NCI-H345 treated with DMSO at 0.1 percent for 48 hours (cell line): ENCODE measurements at regions not wholly inside any gene's neighbourhood (a gene's known extent, or its start where the extent isn't known, plus 50 kb on each side); places are given as distances from the start of the nearest gene placed in this dataset.
"Not testable (repeated sequence)": the region's sequence is repeated elsewhere in the genome, so short reads cannot be mapped to it uniquely, and the experiment has no call there.

Experiments used
- DNase-seq: peaks from one replicate; lab custom pipeline; 2025; ENCODE audit not compliant: unreplicated experiment; lab: John Stamatoyannopoulos, UW

DNA sequence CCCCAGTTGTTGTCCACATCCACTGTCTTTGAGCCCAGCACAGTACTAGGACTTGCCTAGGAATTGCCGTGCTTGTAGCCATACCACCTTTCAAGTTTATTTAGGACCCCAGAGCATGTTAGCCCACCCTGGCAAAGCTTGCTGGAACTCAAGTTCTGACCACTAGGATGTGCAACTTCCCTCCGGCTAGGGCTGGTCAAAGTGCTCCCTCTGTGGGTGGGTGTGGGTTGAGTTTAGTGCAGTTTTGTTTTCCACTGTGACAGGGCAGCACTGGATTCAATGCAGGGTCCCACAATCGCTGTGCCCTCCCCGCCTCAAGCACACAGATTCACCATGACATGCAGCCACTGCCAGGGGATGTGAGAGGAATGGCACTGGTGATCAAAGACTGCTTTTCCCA lies 96.0 kb downstream of the RASGEF1B start:
- no peak for DNase-seq

DNA sequence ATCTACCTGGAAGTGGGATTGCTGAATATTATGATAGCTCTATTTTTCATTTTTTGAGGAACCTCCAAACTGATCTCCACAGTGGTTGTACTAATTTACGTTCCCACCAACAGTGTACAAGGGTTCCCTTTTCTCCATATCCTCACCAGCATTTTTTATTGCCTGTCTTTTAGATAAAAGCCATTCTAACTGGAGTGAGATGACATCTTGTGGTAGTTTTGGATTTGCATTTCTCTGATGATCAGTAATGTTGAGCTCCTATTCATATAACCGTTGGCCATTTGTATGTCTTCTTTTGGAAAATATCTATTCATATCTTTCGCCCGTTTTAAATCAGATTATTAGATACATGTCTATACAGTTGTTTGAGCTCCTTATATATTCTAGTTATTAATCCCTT lies 101.8 kb downstream of the RASGEF1B start:
- DNase-seq: no peak

DNA sequence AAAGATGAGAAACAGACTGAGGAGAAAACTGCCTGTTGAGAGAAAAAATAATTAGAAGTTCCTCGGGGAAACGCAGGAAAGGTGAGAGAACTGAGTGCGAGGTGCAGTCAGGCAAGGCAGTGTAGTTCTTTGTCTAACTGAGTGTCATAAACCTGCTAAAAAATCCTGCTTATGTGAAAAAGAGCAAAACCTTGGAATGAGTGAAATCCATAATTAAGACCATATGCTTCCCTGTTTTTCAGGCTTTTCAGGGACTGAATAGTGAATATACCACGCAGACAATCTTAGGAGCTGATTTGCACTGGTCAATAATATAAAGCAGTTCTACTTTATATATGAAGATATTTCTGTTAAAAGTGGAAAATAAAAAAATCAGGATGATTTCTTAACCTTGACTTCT lies 104.9 kb downstream of the RASGEF1B start:
- no peak for DNase-seq

DNA sequence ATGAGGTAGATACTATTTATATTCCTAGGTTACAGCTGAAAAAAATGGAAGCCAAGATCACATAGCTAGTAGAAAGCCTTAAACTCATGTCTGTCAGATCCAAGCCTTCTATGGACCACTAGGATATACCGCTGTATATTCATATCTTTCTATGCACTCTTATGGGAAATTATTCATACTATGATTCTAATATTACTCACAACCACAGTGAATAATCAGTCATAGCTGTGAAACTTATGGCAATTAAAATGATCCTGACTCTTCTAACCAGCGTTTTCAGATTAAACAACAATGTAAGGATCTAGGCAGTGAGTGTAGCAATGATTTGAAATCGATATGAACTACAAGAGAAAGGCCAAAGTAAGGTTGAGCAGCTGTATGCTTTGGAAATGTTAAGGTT lies 111.0 kb downstream of the RASGEF1B start:
- DNase-seq: no peak

DNA sequence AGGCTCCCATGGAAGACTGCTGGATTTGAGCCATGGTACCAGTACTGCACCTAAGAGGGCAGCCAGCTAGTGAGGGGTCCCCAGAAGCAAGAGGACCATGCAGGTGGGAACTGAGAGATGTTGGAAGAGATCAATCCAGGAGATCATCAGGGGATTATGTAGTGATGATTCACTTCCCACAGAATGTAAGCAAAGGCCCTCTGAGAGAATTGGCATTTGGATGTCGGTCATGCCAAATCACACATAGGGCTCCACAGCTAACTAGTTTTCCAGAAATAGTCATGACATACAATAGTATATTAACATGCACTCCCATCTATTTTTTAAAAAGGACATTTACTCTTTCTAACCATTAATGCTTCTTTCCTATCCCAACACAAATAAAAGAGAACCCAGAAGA lies 112.5 kb downstream of the RASGEF1B start:
- DNase-seq: no peak

DNA sequence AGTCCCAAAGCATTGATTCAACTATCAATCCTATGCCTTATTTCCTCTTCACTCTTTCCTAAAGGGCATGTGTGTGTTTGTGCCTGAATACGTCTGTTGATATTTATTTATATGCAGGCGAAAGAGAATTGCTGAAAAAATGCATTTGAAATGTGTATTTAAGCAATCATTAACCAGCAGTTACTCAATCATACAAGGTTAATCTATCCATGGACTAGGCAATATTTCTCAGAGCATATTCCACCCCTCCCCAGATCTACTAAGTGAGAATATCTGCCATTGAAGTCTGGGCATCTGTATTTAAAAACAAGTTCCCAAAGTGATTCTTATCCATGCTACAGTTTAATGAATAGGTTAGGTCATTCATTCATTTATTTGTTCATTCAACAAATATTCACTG lies 113.6 kb downstream of the RASGEF1B start:
- no peak for DNase-seq

DNA sequence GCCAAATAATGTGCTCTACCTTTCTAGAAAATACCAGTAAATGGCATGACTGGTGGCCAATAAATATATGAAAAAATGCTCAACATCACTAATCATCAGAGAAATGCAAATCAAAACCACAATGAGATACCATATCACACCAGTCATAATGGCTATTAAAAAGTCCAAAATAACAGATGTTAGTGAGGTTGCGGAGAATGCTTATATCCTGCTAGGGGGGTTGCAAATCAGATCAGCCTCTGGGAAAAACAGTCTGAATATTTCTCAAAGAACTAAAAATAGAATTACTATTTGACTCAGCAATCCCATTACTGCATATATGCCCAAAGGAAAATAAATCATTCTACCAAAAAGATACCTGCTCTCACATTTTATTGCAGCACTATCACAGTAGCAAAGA lies 115.1 kb downstream of the RASGEF1B start:
- no peak for DNase-seq

DNA sequence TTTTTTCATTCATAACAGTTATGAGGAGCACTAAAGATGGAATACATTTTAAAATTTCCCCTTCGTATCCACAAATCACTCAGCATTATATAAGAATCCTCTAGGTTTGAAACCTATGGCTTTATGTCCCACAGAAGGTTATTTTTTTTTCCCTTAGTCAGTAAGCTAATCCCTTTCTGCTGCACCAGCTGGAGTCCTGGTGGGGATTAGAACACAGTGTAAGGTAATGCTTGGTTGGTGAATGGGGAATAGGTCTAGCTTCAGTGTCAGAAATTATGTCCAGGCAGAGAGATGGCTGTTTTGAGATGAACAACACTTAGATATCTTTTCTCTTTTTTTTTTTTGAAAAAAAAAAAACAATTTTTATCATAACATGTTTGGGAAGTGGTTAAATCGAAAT lies 116.6 kb downstream of the RASGEF1B start:
- no peak for DNase-seq

DNA sequence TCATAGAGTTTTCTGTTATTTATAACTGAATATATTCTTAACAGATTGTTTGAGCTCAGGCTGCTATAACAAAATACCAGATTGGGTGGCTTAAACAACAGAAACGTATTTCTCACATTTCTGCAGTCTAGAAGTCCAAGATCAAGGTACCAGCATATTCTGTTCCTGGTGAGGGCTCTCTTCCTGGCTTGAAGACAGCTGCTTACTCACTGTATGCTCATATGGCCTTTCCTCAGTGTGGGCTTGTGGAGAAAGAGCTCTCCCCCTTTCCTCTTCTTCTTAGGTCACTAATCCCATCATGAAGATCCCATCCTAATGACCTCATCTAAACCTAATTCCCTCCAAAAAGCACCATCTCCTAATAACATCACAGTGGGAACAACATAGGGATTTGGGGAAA lies 117.8 kb downstream of the RASGEF1B start:
- no peak for DNase-seq

DNA sequence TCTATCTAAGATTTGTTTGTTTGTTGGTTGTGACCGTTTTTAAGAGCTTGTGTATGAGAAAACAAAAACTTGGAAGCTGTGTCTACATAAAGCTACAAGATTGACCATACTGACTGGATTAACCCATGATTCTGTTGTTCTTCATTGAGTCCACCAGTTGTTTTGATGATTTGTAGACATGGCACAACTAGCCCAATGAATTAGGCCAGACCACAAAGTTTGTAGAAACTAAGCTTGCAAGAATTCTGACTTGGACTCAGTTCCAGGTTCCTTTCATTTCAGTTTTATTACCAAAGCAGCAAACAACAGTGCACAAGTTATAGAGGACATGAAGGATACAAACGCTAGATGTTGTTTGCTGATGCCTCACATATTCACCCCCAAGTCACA lies 119.3 kb downstream of the RASGEF1B start:
- DNase-seq: no peak

DNA sequence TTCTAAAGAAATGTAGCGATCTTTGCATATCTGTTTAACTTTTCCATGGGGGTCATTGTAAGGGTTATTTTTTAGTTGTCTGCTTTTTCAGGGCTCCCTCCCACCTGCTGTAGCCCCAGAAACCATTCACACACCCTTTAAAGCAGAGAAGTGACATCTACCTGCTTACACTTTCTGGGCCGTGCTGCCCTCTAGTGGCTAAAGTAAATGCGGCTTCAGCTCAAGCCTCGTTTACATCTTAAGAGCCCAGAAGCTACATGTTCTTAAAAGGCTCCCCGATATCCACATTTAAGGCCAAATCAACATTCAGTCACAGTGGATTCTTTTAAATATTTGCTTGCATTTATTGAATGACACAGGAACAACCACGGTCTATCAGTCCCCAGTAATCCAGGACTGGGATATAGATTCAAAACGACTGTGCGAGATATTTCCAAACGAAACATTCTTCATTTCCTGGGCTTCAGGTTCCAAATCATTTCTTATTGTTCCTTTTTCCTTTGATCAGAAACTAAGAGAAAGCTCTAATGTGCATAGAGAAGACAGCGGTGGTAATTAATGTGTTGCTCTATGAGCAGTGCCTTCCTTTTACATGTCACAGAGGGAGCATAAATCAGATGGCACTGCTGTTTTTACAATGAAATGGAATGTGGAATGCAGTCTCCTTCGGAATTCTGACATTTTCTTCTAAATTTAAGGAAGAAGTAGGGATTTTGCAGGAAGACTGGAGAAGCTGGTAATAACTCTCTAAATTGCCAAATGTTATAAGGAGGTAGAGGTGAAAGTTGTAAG lies 119.9 kb downstream of the RASGEF1B start:
- peak; percentile 21 for DNase-seq

DNA sequence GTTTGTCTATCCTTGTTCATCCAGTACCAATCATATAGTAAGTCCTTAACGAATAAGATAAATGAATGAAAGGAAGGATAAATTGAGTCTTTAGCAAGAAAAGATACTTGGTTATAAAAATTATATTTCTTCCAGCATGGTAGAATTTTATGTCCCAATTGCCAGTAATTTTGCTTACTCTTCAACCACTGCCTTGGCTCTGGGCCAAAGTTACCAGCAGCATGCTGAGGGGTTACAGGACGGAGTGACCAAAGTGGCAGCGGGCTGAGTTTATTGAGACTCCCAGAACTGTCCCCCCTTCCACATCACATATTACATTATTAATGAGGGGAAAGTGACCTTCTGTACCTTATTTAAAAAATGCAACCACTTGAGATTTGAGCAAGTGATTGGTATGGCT lies 121.7 kb downstream of the RASGEF1B start:
- no peak for DNase-seq

DNA sequence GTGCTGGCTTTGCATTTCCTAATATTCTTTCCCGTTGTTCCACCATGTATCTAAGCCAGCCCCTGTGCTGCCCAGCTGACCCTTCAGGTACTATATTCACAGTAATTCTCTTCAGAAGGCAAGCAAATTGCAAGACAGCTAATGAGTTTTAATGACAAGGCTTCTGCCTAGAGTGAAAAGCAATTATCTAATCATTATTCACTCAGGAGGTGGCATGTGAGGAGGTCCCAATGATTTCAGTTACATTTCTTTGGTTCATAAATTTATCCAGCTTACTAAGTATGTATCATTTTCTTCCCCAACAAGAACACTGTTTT lies 123.0 kb downstream of the RASGEF1B start:
- no peak for DNase-seq

DNA sequence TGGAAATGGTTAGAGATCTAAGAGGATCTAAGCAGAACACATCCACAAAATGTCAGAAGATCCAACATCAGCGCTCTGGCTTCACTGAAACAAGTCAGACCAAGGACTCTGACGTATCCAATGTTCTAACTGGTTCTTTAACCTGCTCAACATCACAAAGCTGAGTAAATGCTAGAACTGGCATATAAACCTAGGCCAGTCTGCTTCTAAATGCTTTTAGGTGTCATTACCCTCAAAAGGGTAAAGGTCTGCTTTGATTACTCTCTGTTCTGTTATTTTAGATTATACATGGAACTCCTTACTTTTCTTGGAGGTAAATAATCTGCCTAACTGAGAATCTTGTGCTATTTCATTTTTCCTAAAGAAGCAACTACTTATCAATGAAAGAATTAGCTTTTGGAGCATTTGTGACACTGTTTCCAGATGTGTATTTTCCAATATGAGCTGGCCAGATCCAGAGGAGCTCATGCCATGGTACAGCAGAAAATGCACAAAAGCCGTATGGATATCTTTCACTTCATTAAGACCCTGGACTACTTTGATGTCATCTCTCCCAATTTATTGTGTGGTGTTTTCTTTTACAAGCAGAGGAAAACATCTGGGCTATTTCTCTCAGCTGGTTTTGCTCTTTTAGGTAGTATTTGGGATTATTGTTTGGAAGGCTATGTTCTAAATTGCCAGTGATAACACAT lies 123.5 kb downstream of the RASGEF1B start:
- no peak for DNase-seq

DNA sequence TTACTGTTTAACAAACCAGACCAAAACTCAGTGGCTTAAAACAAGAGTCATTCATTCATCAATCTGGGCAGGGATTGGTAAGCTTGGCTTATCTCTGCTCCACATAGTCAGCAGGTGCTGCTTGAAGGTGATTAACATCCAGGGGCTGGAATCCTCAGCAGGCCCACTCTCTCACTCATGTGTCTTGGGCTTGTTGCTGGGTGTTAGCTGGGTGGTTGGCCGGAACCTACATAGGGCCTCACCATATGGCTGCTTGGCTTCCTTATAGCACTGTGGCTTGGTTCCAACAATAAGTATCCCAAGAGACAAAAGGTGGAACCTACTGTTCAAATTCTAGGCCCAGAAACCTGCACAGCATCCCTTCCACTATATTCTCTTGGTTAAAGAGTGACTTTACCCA lies 125.0 kb downstream of the RASGEF1B start:
- DNase-seq: no peak

DNA sequence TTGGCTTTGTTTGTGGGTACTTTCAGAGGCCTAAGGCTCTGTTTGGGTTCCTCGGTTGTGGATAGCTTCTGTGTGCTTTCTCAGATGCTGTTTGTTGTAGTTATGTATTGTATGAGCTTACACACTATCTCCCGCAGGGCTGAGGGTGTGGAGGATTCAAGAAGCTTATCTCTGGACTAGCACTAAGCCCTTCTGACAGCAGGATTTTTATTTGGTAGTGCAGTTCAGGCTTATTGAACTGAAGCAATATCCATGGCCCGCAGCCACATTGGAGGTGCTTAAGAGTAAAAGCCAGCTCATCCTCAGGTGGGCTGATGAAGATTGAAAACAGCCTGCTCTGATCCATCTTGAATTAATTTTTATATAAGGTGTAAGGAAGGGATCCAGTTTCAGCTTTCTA lies 128.2 kb downstream of the RASGEF1B start:
- DNase-seq: no peak

DNA sequence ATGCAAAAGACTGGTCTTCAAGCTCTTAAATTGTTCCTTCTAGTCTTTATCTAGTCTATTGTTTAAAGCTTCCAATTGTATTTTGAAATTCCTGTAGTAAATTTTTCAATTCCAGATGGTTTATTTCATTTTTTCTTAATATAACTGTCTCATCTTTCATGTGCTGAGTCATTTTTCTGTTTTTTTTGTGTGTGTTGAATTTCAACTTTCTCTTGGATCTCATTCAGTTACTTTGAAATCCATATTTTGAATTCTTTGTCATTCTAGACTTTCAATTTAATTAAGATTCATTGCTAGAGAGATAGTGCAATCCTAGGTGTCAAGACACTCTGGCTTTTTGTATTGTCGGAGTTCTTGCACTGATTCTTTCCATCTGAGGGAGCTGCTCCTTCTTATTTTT lies 128.0 kb upstream of the PRKG2 start:
- no peak for DNase-seq

DNA sequence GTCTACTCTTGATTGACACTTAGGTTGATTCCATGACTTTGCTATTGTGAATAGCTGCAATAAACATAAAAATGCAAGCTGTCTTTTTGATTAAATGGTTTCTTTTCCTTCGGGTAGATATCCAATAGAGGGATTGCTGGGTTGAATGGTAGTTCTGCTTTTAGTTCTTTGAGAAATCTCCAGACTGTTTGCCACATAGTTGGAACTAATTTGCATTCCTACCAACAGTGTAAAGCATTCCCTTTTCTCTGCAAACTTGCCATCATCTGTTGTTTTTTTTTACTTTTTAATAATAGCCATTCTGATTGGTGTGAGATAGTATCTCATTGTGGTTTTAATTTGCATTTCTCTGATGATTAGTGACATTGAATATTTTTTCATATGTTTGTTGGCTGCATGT lies 122.2 kb upstream of the PRKG2 start:
- DNase-seq: no peak

DNA sequence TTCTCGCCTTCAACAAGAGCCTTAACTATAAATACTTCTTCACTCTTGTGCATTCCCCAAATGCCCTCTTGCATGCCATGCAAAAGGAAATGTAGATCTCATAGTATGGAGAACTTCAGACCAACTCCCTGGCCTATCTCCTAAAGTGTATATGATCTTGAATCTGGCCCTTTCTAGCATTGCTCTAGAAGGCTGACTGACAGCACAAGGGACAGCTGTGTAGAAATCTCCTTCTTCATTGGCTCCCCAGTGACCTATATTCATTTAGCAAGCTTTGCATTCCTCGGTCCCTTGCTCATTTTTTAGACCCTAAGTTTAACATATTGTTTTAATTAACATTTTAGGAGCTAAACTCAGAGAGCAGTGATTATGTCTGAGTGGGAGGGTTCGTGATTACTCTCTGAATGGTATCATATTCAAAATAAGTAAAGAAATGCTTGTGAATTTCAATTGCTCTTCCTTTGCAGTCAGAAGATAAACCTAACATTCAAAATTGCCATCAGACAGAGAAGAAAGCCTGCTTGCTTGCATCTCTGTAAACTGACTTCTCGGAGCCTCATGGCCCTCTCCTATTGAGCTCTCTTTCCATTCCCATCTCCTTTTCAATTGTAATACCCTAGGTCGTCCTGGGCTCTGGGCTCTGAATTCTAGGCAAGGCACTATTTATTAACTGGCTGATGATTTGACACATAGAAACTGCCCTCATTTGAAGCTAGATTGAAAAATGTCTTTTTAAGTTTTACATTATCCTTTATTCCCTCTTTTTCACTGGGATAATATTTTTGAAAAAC lies 120.3 kb upstream of the PRKG2 start:
- no peak for DNase-seq

DNA sequence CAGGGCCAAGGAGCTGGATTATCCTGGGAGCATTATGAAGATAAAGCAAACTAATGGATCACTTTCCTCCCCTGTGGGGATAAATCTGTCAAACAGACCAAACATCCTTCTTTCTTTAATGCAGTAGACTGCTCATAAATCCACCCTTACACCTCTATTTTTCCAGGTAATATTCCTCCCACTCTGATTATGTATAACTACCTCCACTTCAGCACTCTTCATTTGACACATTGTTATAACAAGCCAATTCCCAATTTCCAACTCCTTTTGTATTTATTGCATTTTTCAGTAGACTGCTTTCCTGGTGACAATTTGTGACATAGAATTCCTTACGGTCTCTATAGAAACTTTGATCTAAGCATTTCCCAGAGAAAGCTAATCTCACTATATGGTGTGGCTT lies 115.0 kb upstream of the PRKG2 start:
- DNase-seq: no peak

DNA sequence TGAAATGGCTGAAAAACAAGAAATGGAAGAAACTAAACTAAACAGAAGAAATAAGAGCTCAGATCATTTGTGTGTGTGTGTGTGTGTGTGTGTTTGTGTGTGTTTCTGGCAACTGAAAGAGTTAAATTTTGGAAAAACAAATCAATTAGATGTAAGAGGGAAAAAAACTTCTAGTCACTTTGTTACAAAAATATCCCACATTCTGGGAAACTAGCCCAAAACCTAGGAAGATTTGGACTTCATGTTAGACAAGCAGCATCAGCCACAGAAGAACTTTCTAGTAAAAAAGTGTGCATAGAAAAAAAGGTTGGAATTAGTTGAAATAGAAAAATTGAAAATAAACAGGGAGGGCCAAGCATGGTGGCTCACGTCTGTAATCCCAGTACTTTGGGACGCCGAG lies 111.6 kb upstream of the PRKG2 start:
- no peak for DNase-seq

DNA sequence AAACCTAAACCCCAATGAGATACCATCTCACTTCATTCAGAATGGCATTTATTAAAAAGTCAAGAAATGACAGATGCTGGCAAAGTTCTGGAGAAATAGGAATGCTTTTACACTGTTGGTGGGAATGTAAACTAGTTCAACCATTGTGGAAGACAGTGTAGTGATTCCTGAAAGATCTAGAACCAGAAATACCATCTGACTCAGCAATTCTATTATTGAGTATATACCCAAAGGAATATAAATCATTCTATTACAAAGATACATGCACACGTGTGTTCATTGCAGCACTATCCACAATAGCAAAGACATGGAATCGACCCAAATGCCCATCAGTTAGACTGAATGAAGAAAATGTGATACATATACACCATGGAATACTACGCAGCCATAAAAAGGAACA lies 109.6 kb upstream of the PRKG2 start:
- not testable (repeated sequence) for DNase-seq
